A549 (cell line): ENCODE measurements at regions not wholly inside any gene's neighbourhood (a gene's known extent, or its start where the extent isn't known, plus 50 kb on each side); places are given as distances from the start of the nearest gene placed in this dataset.

Source experiments
- BHLHE40 ChIP-seq: IDR thresholded peaks from 2 replicates; pipeline ENCODE4 v1.6.1; 2012; ENCODE audit warnings: low read depth, low read length, inconsistent platforms
- CTCF ChIP-seq: fragments of >200 bp; sonication (Bioruptor Twin); formaldehyde crosslinking; IDR thresholded peaks from 3 replicates; pipeline ENCODE4 v1.5.1; 2016
- ELK1 ChIP-seq: fragments of 150-350 bp; IDR thresholded peaks from 2 replicates; pipeline ENCODE4 v1.6.1; 2014; ENCODE audit warnings: low read depth, mild to moderate bottlenecking, low read length
- EP300 ChIP-seq, 2 experiments: fragments of >200 bp; sonication (Bioruptor Twin); formaldehyde crosslinking; IDR thresholded peaks; 2 replicates in 1 of 2; 3 replicates in 1 of 2; pipeline ENCODE4 v1.6.1; 2016 to 2017
- HOXA7 ChIP-seq: fragments of 250-450 bp; sonication (Bioruptor Pico); IDR thresholded peaks from 2 replicates; pipeline ENCODE4 v1.5.0; 2020; ENCODE audit warnings: mild to moderate bottlenecking, moderate library complexity
- KDM1A ChIP-seq: fragments of 200-600 bp; sonication (generic); IDR thresholded peaks from 2 replicates; pipeline ENCODE4 v1.6.1; 2016; ENCODE audit warnings: low read depth, mild to moderate bottlenecking
- POLR2A ChIP-seq: IDR thresholded peaks from 2 replicates; pipeline ENCODE4 v1.6.1; 2012; ENCODE audit warnings: mild to moderate bottlenecking, low read length
- SMC3 ChIP-seq: fragments of >200 bp; sonication (Bioruptor Twin); formaldehyde crosslinking; IDR thresholded peaks from 3 replicates; pipeline ENCODE4 v1.6.1; 2018; ENCODE audit warnings: inconsistent platforms

- TF ChIP-seq ELK1 (no peak), POLR2A (no peak), BHLHE40 (no peak), CTCF (no peak), EP300 (IDR thresholded peaks at IDR 0.05) (no peak), SMC3 (no peak), HOXA7 (CRISPR knock-in tag) (no peak), KDM1A (no peak)
These were observed 66.8 kb upstream of the RAD23B start for GRCh38 chr9:107216329-107216728.
